HepG2 (cell line): ENCODE measurements at regions not wholly inside any gene's neighbourhood (a gene's known extent, or its start where the extent isn't known, plus 50 kb on each side); places are given as distances from the start of the nearest gene placed in this dataset.

Experiments
- ATAC-seq: fragments of 200-7000 bp; cut with Tn5 transposase; 3 replicates; pipeline ENCODE4 v1.9.1; 2020; ENCODE audit warnings: mild to moderate bottlenecking, moderate library complexity
- BruUV-seq: library from RNA; stranded (reverse); fragments of 400-500 nt; replicated peaks from 2 replicates; lab custom pipeline; 2021; lab: Mats Ljungman, UMichigan
- CTCF ChIA-PET: fragments of 300-600 bp; formaldehyde crosslinking; extraction: SDS; loops from one replicate; lab custom pipeline; 2021; ENCODE audit warnings: low total read pairs, inconsistent platforms, low intra/inter-chr PET ratio; lab: Yijun Ruan, JAX
- POLR2A ChIA-PET: fragments of 350-600 bp; sonication (Branson Sonifier 250); formaldehyde crosslinking; loops from one replicate; lab custom pipeline; 2020; ENCODE audit warnings: antibody characterized with exemption, inconsistent platforms; lab: Yijun Ruan, JAX
- DNase-seq: peaks from one replicate; pipeline ENCODE4 v3.0.0-alpha.2; 2015; ENCODE audit warnings: low spot score
- FAIRE-seq: peaks from 3 replicates; lab custom pipeline; 2011; peaks lifted over from hg19 to GRCh38; lab: Jason Lieb, UNC
- H2AFZ ChIP-seq: one replicate; pipeline ENCODE4 v1.6.1; 2011; ENCODE audit warnings: low read length, inconsistent platforms
- H3K27ac ChIP-seq: fragments of 300-600 bp; 3 replicates; pipeline ENCODE4 v1.8.0; 2011; ENCODE audit warnings: mixed run types, mild to moderate bottlenecking, mixed read lengths, low read length, inconsistent platforms; ENCODE audit not compliant: insufficient read depth; ENCODE audit errors: extremely low read length
- H3K27me3 ChIP-seq, 2 experiments: fragments of 200-600 bp in 1 of 2; 2 replicates in 1 of 2; 3 replicates in 1 of 2; pipeline versions ENCODE4 v1.6.0 to v1.8.0; 2011; ENCODE audit warnings: low read length in 2 of 2, mild to moderate bottlenecking in 2 of 2, moderate library complexity in 2 of 2, inconsistent platforms in 1 of 2; ENCODE audit not compliant: insufficient read depth in 2 of 2, control insufficient read depth in 1 of 2
- H3K36me3 ChIP-seq, 2 experiments: fragments of 200-600 bp in 1 of 2; replicated peaks in 1 of 2; 2 replicates in 1 of 2; 3 replicates in 1 of 2; pipeline versions ENCODE4 v1.5.1 to v1.8.0; 2011; ENCODE audit warnings: low read length in 2 of 2, inconsistent platforms in 1 of 2; ENCODE audit not compliant: insufficient read depth in 2 of 2, control insufficient read depth in 1 of 2
- H3K4me1 ChIP-seq: 2 replicates; pipeline ENCODE4 v1.5.1; 2012; ENCODE audit warnings: low read length, inconsistent platforms; ENCODE audit not compliant: insufficient read depth
- H3K4me2 ChIP-seq: 2 replicates; pipeline ENCODE4 v1.6.0; 2011; ENCODE audit warnings: low read depth, low read length, inconsistent platforms
- H3K4me3 ChIP-seq, 3 experiments: fragments of 200-600 bp in 1 of 3; sonication (generic), shearing (Covaris generic) in 1 of 3; replicated peaks in 1 of 3; 2 replicates each; pipeline ENCODE4 v1.5.1; 2011 to 2016; ENCODE audit warnings: low read length in 3 of 3, inconsistent platforms in 2 of 3, low read depth in 2 of 3, mild to moderate bottlenecking in 2 of 3, control low read depth in 1 of 3, mixed read lengths in 1 of 3; ENCODE audit not compliant: insufficient read depth in 1 of 3
- H3K79me2 ChIP-seq: one replicate; pipeline ENCODE4 v1.6.1; 2011; ENCODE audit warnings: low read length, inconsistent platforms; ENCODE audit not compliant: insufficient read depth
- H3K9ac ChIP-seq: 2 replicates; pipeline ENCODE4 v1.6.0; 2011; ENCODE audit warnings: mild to moderate bottlenecking, low read depth, low read length, inconsistent platforms; ENCODE audit not compliant: insufficient read depth
- H3K9me3 ChIP-seq: 2 replicates; pipeline ENCODE4 v1.5.1; 2012; ENCODE audit warnings: mild to moderate bottlenecking, low read length
- H4K20me1 ChIP-seq: 2 replicates; pipeline ENCODE4 v1.6.0; 2011; ENCODE audit warnings: inconsistent platforms, mild to moderate bottlenecking, low read length, moderate library complexity; ENCODE audit not compliant: insufficient read depth
- ATF7-NPFF ChIP-seq: sonication (generic); formaldehyde crosslinking; IDR thresholded peaks from 2 replicates; pipeline ENCODE4 v1.8.1; 2023; ENCODE audit warnings: mild to moderate bottlenecking, low read depth, missing genetic modification reagents, moderate library complexity
- FIP1L1 ChIP-seq: fragments of 200-400 bp; formaldehyde crosslinking; IDR thresholded peaks from 2 replicates; pipeline ENCODE4 v1.6.1; 2018; ENCODE audit warnings: low read depth, mild to moderate bottlenecking, low read length, moderate library complexity, borderline replicate concordance; ENCODE audit not compliant: insufficient read depth
- HMGA1 ChIP-seq: sonication (generic); formaldehyde crosslinking; conservative IDR thresholded peaks from 2 replicates; pipeline ENCODE4 v1.4.0; 2020; ENCODE audit warnings: missing genetic modification reagents
- MEIS2 ChIP-seq: sonication (generic); formaldehyde crosslinking; IDR thresholded peaks from 2 replicates; pipeline ENCODE4 v1.9.0; 2021; ENCODE audit warnings: mild to moderate bottlenecking, missing genetic modification reagents
- MTA3 ChIP-seq: sonication (generic); formaldehyde crosslinking; IDR thresholded peaks from 2 replicates; pipeline ENCODE4 v1.4.0; 2020; ENCODE audit warnings: missing genetic modification reagents
- PHF21A ChIP-seq: sonication (generic); formaldehyde crosslinking; IDR thresholded peaks from 2 replicates; pipeline ENCODE4 v1.5.0; 2020; ENCODE audit warnings: mild to moderate bottlenecking, missing genetic modification reagents
- ZNF607 ChIP-seq: sonication (generic); formaldehyde crosslinking; IDR thresholded peaks from 2 replicates; pipeline ENCODE4 v1.5.1; 2020; ENCODE audit warnings: missing genetic modification reagents, mild to moderate bottlenecking, borderline replicate concordance
- ZNF768 ChIP-seq: sonication (generic); formaldehyde crosslinking; IDR thresholded peaks from 2 replicates; pipeline ENCODE4 v1.4.0; 2020; ENCODE audit warnings: missing genetic modification reagents
- ZNF781 ChIP-seq: sonication (generic); formaldehyde crosslinking; IDR thresholded peaks from 2 replicates; pipeline ENCODE4 v1.5.1; 2020; ENCODE audit warnings: borderline replicate concordance, mild to moderate bottlenecking, missing genetic modification reagents; ENCODE audit errors: not compliant biosample characterization
- WGBS: methylation state at CpG from one replicate; pipeline ENCODE4 v1.1.6; 2017; ENCODE audit warnings: low lambda C conversion rate; 5-methylcytosine and 5-hydroxymethylcytosine counted together
- in situ Hi-C: cut with HindIII; loops from 2 replicates; pipeline ENCODE4 v1.10.0; 2017; ENCODE audit warnings: low pct_unique_long_range_greater_than_20kb; ENCODE audit not compliant: extremely low pct_ligation_motif_present
- intact Hi-C: fragments of 100-400 bp; cut with micrococcal nuclease; formaldehyde crosslinking; loops from one replicate; pipeline ENCODE4 v1.10.0; 2022; ENCODE audit not compliant: unreplicated experiment
- TF ChIP-seq, protein P1 (sequence below): sonication (generic); formaldehyde crosslinking; IDR thresholded peaks from 2 replicates; pipeline ENCODE4 v1.4.0; 2020; ENCODE audit warnings: missing genetic modification reagents
- TF ChIP-seq, protein P2 (sequence below): sonication (generic); formaldehyde crosslinking; IDR thresholded peaks from 2 replicates; pipeline ENCODE4 v1.5.0; 2020; ENCODE audit warnings: mild to moderate bottlenecking, missing genetic modification reagents, borderline replicate concordance
- TF ChIP-seq, protein P3 (sequence below): IDR thresholded peaks from 2 replicates; pipeline ENCODE4 v1.6.1; 2016; ENCODE audit warnings: missing compliant biosample characterization, missing genetic modification reagents, borderline replicate concordance

DNA sequence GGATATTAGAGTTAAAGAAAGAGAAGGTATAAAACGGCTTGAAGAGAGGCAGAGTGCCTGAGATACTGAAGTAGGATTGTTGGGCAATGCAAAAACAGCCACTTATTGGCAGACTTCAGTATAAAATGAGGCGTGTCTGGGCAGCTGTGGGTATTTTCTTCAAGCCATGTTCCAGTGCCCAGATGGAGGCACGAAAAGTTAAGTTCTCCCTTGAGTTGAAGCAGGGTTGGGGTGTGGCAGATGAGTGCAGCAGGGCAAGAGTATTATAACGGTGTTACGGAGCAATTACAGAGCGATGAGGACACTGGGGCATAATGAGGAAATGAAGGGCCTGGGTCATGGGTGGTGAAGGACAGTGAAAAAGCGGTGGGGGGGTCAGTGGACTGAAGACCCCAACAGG is 73.7 kb upstream of the CREB3L1 start:
- no peak overlapping the region for H3K4me2 ChIP-seq
- FAIRE-seq = no peak
- CTCF ChIA-PET = no interaction called here
- peaks cover 0 to 32% of the 10 kb centered on the region in 2 experiments; a peak in 2 of 5 replicates for H3K27me3 ChIP-seq
- no peak overlapping the region for H2AFZ ChIP-seq
- WGBS = 29% methylated on average over 7 of the region's 7 CpGs
- no TSS peak for BruUV-seq
- in situ Hi-C loops = no loop called here
- no peak for TF ChIP-seq MEIS2 (CRISPR knock-in tag)
- no peak for TF ChIP-seq ZNF607 (CRISPR knock-in tag)
- no peak for TF ChIP-seq HMGA1 (CRISPR knock-in tag)
- TF ChIP-seq, all 625 proteins: peak for 0
- Histone ChIP-seq H3K4me3 (no peak overlapping the region), H4K20me1 (no peaks in the 10 kb centered on the region), H3K9me3 (no peaks in the 10 kb centered on the region), H3K79me2 (no peaks in the 10 kb centered on the region), H3K4me1 (no peaks in the 10 kb centered on the region), H3K36me3 (no peaks in the 10 kb centered on the region), H3K27ac (no peak overlapping the region), H3K9ac (no peak overlapping the region)
- intact Hi-C loops = no loop called here
- DNase-seq = no peak
- ATAC-seq = no peak
- POLR2A ChIA-PET = no interaction called here

DNA sequence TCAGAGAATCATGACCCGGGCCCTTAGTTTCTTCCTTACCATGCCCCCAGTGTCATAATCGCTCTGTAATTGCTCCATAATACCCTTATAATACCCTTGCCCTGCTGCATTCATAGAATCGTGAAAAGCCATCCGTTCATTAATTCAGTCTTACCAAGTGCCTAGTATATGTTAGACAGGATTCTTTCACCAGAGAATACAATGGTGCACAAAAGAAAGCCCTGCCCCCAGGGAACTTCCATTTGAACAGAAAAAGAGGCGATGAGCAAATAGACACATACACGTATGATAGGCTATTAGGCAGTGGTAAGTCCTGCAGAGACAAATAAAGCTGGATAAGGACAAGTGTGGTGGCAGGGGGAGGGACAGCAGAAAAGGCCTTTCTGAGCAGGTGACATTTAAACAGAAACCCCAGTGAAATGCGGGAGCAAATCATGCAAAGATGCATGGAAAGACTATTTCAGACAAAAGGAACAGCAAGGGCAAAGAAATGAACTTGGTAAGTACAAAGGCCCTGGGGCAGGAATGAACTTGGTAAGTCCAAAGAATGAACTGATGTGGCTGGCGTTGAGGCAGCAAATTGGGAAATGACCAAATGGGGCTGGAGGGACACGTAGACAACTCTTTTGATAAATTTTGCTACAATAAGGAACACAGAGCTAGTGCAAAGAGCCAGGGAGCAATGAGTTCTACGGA is 74.6 kb upstream of the CREB3L1 start:
- no peak overlapping the region for H2AFZ ChIP-seq
- no peaks in the 10 kb centered on the region for H3K9me3 ChIP-seq
- BruUV-seq = no TSS peak
- DNase-seq (no peak), FAIRE-seq (no peak), ATAC-seq (no peak)
- H4K20me1 ChIP-seq = no peaks in the 10 kb centered on the region
- 0 out of 2 replicates have a peak, but pooled peaks cover 4% of the 10 kb centered on the region for H3K4me1 ChIP-seq
- WGBS = 33% methylated on average over 10 of the region's 10 CpGs
- ChIA-PET POLR2A (no interaction called here), CTCF (no interaction called here)
- H3K36me3 ChIP-seq = no peaks in the 10 kb centered on the region
- intact Hi-C loops (no loop called here), in situ Hi-C loops (no loop called here)
- no peak overlapping the region for H3K4me2 ChIP-seq
- peaks cover 0 to 33% of the 10 kb centered on the region in 2 experiments; a peak in 2 of 5 replicates for H3K27me3 ChIP-seq
- no peak overlapping the region for H3K4me3 ChIP-seq
- H3K9ac ChIP-seq = no peak overlapping the region
- no peaks in the 10 kb centered on the region for H3K79me2 ChIP-seq
- no peak overlapping the region for H3K27ac ChIP-seq
- TF ChIP-seq, protein P1, sequence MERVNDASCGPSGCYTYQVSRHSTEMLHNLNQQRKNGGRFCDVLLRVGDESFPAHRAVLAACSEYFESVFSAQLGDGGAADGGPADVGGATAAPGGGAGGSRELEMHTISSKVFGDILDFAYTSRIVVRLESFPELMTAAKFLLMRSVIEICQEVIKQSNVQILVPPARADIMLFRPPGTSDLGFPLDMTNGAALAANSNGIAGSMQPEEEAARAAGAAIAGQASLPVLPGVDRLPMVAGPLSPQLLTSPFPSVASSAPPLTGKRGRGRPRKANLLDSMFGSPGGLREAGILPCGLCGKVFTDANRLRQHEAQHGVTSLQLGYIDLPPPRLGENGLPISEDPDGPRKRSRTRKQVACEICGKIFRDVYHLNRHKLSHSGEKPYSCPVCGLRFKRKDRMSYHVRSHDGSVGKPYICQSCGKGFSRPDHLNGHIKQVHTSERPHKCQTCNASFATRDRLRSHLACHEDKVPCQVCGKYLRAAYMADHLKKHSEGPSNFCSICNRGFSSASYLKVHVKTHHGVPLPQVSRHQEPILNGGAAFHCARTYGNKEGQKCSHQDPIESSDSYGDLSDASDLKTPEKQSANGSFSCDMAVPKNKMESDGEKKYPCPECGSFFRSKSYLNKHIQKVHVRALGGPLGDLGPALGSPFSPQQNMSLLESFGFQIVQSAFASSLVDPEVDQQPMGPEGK = no peak
- no peak for TF ChIP-seq ZNF768 (CRISPR knock-in tag)
- TF ChIP-seq, protein P2, sequence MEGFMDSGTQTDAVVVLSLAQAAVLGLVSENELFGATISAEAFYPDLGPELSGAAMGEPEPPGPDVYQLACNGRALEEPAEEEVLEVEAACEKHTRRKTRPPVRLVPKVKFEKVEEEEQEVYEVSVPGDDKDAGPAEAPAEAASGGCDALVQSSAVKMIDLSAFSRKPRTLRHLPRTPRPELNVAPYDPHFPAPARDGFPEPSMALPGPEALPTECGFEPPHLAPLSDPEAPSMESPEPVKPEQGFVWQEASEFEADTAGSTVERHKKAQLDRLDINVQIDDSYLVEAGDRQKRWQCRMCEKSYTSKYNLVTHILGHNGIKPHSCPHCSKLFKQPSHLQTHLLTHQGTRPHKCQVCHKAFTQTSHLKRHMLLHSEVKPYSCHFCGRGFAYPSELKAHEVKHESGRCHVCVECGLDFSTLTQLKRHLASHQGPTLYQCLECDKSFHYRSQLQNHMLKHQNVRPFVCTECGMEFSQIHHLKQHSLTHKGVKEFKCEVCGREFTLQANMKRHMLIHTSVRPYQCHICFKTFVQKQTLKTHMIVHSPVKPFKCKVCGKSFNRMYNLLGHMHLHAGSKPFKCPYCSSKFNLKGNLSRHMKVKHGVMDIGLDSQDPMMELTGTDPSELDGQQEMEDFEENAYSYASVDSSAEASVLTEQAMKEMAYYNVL = no peak
- no peak for TF ChIP-seq MTA3 (CRISPR knock-in tag)
- TF ChIP-seq, protein P3, sequence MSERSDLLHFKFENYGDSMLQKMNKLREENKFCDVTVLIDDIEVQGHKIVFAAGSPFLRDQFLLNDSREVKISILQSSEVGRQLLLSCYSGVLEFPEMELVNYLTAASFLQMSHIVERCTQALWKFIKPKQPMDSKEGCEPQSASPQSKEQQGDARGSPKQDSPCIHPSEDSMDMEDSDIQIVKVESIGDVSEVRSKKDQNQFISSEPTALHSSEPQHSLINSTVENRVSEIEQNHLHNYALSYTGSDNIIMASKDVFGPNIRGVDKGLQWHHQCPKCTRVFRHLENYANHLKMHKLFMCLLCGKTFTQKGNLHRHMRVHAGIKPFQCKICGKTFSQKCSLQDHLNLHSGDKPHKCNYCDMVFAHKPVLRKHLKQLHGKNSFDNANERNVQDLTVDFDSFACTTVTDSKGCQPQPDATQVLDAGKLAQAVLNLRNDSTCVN = no peak
- TF ChIP-seq PHF21A (CRISPR knock-in tag) = no peak
- TF ChIP-seq FIP1L1 = no peak
- TF ChIP-seq ATF7-NPFF (CRISPR knock-in tag) = no peak
- TF ChIP-seq ZNF781 (CRISPR knock-in tag) = no peak
